GM19452 (cell line): ENCODE measurements at regions not wholly inside any gene's neighbourhood (a gene's known extent, or its start where the extent isn't known, plus 50 kb on each side); places are given as distances from the start of the nearest gene placed in this dataset.

ENCODE experiments used
- ATAC-seq: cut with Tn5 transposase; IDR thresholded peaks from one replicate; pipeline ENCODE4 v1.9.1; 2021; ENCODE audit not compliant: unreplicated experiment

DNA sequence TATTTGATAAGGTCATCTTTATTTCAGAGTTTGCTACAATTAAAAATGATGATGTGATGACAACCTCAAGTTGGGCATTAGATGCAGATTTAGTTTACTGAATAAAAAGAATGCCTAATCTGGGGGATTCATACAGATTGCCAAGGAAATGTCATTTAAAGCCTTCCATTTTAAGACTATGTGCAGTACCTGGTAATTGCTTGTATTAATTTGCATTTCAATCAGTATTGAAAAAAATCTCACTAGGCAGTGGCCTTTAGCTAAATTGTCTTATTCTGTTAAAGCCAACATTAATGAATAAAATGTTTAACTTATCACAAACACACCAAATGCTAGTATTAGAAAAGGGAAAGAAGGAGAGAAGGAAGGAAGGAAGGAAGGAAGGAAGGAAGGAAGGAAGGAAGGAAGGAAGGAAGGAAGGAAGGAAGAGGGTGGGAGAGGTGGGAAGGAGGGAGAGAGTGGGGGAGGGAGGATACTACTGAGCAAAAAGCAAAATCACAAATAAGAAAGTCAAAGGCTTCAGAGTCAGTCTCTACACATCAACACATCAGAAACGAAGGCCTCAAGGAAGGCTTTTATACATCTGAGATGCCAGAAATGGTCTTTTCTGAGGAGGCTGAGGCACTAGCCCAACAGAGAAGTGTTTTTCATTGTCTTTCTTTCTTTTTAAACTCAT lies 271.1 kb upstream of the CLEC14A start:
- ATAC-seq, result no peak

DNA sequence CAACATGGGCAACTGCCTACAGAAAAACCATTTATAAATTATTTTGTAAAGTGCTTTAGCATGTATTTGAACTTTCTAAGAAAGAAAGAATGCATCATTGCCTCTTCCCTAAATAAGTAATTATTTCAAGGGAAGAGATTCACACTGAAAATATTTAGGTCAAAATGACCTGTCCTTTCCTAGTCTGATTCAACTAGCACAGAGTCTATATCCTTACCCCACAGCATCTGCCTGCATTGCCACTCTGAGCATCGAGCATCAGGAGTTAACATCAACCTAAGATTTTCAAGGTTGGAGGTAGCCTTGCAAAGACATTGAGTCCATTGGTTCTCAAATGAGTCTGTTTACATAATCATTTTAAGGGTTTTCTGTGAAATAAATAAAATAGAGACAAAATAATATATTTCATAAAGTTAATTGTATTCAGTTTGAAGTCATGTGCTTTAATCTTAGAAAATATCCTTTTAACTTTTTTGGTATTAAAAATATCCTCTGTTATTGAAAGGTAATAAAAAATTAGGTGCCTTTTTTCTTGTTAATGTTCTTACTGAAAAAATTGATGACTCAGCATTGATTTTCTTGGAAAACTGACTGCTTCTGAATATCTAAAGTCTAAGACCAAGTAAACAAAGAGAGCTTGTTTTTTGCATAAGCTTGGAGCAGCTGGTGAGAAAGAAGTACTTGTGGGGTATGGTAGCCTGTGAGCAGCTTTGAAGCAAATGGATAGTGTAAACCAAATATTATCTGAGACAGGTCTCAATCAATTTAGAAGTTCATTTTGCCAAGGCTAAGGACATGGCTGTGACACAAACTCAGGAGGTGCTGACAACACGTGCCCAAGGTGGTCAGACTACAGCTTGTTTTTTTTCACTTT lies 269.0 kb upstream of the CLEC14A start:
- no peak for ATAC-seq

DNA sequence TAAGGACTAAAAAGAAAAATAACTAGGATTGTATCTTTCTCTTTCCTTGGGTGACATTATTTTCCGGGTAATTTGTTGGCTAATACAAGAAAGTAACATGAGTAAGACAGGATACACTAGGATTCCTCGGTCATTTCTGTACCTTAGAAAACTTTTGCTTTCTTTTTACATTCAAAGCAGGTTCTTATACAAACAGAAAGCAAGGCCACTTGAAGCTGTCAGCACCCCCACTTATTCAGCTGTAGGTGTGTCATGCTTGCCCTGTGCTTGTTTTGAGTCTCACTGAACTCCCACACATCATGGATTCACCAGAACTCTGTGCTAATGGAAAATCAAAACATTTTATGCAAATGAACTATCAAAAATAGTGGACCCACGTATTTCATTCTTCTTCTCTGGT lies 266.8 kb upstream of the CLEC14A start:
- no peak for ATAC-seq

DNA sequence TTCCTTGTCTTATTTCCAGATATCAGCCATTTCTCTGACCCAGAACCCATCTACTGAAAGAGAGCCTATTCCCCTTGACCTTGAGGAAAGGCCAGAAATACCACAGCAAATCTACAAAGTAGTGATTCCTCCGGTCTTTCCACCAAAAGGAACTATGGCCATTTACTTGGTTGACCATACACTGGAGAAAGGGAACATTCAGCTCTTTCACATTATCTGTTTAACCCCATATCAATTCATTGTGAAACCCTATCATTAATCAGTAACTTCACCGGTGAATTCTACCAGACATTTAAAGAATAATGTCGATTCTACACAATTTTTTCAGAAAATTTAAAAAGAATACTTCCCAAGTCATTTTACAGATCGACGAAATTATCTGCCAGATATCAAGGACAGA lies 265.7 kb upstream of the CLEC14A start:
- ATAC-seq, result no peak

DNA sequence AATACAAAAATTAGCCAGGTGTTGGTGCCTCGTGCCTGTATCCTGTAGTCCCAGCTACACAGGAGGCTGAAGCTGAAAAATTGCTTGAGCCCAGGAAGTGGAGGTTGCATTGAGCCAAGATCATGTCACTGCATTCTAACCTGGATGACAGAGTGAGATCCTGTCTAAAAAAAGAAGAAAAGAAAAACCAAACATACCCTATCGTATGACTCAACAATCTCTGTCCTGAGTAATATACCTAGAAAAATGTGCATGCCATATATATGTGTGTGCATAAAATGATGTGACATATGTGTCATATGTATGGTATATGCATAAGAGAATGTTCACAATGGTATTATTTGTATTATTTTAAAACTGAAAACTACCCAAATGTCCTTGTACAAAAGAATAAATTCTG lies 261.5 kb upstream of the CLEC14A start:
- ATAC-seq, result no peak

DNA sequence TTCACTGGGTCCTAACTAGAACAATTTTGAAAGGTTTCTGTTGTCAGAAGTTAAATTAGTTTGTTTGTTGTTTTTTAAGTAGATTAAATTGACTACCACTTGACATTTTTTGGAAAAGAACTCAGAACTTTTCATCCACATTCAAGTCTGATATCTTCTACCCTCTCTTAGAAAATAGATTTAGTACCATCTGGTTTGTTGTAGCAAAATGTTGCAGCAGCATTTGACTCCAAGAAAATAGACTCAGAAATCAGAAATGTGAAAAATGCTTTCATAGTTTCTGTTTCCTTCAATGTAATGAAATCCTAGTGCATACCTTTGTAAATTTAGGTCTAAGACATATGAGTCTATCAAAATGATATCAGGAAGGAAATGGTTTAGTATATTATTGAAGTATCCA lies 256.3 kb upstream of the CLEC14A start:
- ATAC-seq, result no peak

DNA sequence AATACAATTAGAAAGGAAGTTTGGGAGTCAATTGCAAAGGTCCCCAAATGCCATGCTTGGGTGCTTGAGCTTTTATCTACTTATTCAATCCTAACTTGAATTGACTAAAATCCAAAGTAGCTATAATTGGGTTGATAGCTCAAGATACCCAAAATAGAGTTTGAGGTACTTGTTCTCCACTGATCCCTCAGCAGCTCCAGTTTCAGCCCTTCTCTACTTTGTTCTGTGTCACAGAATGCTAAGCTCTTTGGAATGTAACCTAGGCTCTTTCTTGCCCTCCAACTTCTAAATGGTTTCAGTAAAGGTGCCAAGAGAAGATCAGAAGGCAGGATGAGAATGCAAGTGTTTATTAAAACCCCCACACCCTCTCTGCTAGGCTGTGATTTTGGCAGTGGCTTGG lies 251.4 kb upstream of the CLEC14A start:
- no peak for ATAC-seq

DNA sequence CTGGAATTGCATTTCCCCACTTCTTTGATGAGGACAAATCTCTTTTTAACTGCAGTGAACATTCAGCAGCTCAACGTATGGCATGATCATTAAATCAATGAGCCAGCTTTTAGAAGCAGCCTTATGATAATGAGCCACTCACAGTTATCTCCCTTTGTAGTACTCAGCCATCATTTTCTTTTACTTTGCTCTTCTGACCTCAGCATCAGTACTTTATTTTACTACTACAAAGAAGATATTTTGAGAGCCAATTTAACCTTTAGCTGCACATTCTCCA lies 250.0 kb upstream of the CLEC14A start:
- ATAC-seq, result no peak

DNA sequence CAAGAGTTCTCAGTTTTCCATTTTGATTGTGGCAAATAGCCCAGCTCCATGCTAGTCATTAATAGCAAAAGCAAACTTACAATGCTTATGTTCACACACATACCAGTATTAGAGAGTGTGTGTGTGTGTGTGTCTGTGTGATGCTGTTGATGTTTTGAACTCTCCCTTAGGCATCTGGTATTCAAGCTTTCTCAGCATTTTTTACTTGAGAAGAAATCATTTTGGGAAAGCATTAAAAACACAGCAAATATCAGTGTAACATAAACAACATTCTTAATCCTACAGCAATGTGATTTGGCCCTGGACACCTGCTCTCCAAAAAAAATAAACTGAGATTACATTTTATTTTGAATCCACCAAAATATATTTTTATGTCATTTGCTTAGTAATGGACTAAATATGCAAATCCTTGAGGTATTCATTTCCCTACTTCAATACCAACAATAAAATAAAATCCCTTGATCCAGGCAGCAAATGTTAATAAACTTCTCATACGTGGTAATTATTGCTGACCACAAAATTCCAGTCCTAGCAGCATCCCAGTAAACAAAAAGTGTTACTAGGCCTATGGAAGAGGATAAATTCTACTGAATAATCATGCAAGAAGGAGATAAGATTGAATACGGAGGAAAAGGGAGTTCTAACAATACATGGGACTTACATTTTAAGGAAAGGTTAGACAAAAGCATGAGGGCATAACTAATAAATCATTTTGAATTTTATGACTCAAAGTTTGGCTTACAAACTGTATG lies 249.5 kb upstream of the CLEC14A start:
- ATAC-seq, result no peak

DNA sequence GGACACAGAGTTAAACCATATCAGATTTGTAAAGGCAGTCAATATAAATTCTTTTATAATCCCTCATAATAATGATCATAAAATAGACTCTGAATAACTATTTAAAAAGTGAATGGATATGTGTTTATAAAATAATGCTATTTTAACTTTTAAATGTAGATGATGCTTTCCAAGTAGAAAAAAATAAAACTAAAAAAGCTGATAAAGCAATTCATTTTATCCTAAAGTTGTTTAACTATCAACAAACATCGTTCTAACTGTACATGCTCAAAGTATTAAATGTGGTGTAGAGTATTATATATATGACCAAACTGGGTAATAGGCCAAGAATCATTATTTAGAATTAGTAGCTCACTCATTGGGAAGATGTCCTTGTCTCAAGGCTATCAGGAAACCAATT lies 248.3 kb upstream of the CLEC14A start:
- ATAC-seq, result no peak

DNA sequence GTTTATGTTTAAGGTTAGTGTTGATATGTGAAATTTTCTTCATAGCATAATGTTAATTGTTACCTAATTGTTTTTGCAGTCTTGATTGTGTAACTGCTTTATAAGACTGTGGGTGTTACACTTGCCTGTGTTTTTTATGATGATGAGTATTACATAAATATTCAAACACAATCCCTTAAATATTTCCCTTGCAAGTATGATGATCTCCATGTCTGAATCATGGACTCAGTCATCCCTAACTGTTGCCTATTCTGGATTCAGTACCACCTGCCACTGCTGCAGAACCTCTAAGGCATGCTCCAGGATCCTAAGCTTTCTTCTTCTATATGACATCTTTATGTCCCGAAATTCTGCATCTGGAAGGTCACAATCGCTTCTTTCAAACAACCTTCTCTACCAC lies 246.3 kb upstream of the CLEC14A start:
- ATAC-seq, result no peak

DNA sequence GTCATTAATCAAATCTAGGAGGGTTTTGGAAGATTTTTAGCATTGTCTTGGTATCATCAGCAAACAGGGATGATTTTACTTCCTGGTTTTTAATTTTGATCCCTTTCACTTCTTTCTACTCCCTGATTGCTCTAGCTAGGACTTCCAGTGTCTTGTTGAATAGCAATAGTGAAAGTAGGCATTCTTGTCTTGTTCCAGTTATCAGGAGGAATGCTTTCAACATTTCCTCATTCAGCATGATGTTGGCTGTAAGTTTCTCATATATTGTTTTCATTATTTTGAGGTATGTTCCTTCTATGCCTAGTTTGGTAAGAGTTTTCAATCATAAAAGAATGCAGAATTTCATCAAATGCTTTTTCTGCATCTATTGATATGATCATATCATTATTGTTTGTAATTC lies 244.2 kb upstream of the CLEC14A start:
- ATAC-seq, result no peak

DNA sequence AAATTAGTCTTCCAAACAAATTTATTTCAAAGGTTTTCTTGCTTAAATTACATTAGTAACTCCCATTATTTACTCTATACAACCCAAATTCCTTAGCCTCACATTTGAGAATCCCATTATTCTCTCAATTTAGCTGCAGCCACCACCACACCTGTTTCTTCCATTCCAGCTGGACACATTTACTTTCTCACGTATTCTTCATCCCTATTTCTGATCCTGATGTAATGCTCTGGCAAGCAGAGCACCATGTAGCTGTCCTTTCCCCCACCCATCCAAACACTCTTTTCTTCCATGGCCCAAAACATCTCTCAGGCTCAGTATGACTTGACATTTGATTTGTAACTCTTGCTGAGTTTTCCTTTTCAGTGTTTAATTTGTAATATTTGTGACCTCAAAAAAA lies 240.2 kb upstream of the CLEC14A start:
- no peak for ATAC-seq

DNA sequence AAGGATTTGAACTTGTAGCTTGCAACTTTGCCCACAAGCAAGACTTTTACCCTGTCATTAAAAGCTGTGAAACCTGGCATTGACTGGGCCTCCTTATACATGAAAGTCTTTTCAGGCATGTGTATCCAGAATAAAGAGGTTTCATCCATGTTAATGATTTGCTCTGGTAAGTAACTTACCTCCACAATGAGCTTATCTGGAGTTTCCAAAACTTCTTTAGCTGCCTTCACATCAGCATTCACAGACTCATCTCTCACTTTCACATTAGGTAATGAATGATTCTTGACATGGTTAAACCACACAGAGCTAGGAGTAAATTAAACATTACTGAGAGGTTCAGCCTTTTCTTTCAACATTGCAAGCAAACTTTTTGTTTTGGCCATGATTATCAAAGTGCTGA lies 234.4 kb upstream of the CLEC14A start:
- ATAC-seq, result peak; percentile 91

DNA sequence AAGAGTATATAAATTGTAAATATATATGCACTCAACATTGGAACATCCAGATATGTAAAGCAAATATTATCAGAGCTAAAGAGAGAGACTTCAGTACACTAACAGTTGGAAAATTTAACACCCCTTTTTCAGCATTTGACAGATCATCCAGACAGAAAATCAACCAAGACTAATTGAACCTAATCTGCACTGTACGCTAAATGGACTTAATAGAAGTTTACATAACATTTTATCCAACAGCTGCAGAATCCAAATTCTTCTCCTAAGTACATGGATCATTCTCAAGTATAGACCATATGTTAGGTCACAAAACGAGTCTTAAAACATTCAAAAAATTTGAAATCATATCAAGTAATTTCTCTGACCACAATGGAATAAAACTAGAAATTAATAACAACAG lies 229.1 kb upstream of the CLEC14A start:
- no peak for ATAC-seq

DNA sequence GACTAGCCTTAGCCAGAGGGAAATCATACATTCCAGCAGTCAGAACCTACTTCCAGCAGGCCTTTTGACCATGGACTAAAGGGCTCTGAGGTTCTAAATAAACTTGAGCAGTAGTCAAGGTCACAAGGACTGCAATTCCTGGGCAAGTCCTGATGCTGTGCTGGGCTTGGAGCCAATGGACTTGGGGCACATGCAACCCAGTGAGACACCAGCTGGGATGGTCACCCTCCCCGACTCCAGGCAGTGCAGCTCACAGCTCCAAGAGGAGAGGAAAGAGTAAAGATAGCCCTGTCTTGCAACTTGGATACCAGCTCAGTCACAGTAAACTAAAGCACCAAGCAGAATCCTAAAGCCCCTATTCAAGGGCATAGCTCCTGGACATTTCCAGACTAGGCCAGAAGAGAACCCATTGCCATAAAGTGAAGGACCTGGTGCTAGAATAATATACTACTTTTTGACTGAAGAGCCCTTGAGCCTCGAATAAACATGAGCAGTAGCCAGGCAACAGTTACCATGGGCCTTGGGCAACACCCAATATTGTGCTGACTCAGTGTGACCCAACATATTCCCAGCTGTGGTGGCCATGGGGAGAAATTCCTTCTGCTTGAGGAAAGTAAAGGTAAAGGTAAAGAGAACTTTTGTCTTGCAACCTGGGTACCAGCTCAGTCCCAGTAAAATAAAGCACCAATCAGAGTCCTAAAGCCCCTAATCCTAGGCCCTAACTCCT lies 226.2 kb upstream of the CLEC14A start:
- ATAC-seq, result no peak

DNA sequence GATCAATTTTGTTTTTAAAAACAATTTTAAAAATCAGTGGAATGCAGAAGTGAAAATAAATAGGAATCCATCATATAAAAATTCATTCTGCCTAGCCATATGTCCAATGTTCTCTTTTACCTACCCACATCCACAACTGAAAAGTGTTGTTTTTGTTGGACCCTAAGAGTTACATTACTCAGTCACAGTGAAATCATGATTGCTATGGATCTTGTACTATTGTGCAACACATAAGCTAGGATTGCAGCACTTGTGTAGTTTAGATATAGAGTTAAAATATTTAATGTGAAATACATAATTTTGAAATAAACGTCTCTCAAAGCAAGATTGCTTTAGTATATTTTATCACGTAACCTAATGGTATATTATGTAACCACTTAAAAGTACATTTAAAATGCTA lies 213.3 kb upstream of the CLEC14A start:
- ATAC-seq, result no peak

DNA sequence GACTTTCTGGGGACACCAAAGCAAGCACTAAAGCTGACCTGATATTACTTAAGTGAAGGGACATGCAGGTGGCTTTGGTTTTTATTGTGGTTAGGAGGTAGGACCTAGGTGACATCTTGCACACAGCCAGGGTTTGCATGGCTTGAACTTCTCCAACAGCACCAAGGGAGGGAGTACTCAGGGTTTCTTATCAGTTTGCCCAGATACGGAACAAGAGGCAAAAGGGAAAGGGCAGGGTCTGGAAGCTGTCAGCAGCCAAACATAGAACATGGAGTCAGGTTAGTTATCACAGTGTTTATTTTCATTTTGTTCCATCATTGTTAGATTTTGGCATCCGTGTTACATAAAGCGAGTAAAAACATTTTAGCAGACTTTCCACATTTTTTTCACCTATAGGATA lies 186.3 kb upstream of the CLEC14A start:
- ATAC-seq, result no peak

DNA sequence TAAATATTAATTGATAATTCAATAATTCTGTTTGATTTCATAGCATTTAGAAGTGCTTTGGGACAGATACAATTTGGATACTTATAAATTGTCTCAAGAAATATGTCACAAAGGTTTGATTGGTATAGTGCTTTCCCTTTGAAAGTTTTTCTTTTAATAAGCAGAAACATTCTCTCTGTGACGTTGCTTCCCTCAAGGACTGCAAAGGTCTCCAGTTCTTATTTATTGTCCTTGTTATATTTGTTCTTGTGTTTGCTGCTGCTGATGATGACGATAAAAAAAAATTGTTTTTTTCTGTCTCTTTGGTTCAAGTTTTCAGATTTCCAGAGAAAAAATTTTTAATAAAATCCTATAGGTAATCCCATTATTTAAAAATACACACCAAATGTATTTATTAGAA lies 176.3 kb upstream of the CLEC14A start:
- no peak for ATAC-seq

DNA sequence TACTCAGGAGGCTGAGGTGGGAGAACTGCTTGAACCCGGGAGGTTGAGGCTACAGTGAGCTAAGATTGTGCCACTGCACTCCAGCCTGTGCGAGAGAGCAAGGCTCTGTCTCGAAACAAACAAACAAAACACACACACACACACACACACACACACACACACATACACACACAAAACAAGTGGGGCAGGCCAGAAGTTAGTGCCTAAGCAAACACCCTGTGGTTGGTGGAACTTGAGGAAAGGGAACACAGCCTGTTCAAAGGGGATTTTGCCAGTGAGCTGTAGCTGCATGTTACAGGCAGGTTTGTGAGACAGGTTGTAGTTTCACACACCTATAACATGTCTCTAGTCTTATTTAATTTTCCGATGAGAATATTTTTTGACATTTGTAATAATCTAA lies 175.3 kb upstream of the CLEC14A start:
- no peak for ATAC-seq

DNA sequence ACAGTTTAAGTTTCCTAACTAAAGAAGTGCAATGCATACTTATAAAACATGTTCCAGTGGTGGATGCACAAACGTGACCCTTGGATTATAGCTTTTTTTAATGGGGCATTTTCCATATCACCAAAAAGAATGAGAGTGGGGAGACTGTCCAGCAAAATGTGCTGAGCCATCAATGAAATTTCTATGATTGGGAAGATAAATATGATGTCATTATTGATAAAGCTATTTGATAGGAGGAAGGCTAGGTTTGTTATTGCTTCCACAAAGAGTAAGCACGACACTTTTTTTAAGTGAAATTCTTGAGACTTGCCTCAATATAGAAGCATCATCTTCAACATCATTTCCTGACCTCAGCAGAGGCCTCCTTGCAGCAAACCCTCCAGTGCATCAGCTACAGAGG lies 174.6 kb upstream of the CLEC14A start:
- no peak for ATAC-seq
